OCI-LY3 (cell line): ENCODE measurements at regions not wholly inside any gene's neighbourhood (a gene's known extent, or its start where the extent isn't known, plus 50 kb on each side); places are given as distances from the start of the nearest gene placed in this dataset.

Source experiments
- H2AFZ ChIP-seq: fragments of 200-600, 300-600 bp; shearing (Covaris generic); 2 replicates; pipeline ENCODE4 v1.6.0; 2014; ENCODE audit warnings: antibody characterized with exemption, low read depth, low read length
- H3K27ac ChIP-seq: fragments of 200-600, 300-600 bp; sonication (generic); 2 replicates; pipeline ENCODE4 v1.5.1; 2014; ENCODE audit warnings: mild to moderate bottlenecking, low read length, moderate library complexity, mixed read lengths
- H3K27me3 ChIP-seq: fragments of 200-600, 300-600 bp; sonication (generic); 2 replicates; pipeline ENCODE4 v1.6.1; 2014; ENCODE audit warnings: low read depth, low read length, mixed read lengths
- H3K36me3 ChIP-seq: fragments of 200-600, 300-600 bp; sonication (generic); replicated peaks from 2 replicates; pipeline ENCODE3; 2014; ENCODE audit warnings: low read depth, low read length, mixed read lengths
- H3K4me1 ChIP-seq: fragments of 300-600, 200-600 bp; sonication (generic); 2 replicates; pipeline ENCODE4 v1.6.1; 2014; ENCODE audit warnings: low read length, mixed read lengths
- H3K4me2 ChIP-seq: fragments of 200-600, 300-600 bp; sonication (generic); 2 replicates; pipeline ENCODE4 v1.6.1; 2014; ENCODE audit warnings: low read length, mixed read lengths
- H3K4me3 ChIP-seq: fragments of 300-600, 200-600 bp; sonication (generic); 2 replicates; pipeline ENCODE4 v1.5.1; 2014; ENCODE audit warnings: antibody characterized with exemption, mild to moderate bottlenecking, low read length, moderate library complexity
- H3K79me2 ChIP-seq: fragments of 300-600, 200-600 bp; shearing (Covaris generic); 2 replicates; pipeline ENCODE4 v1.6.1; 2014; ENCODE audit warnings: mild to moderate bottlenecking, low read length, mixed read lengths
- H3K9ac ChIP-seq: fragments of 300-600, 200-600 bp; shearing (Covaris generic); 2 replicates; pipeline ENCODE4 v1.6.0; 2014; ENCODE audit warnings: mild to moderate bottlenecking, low read length, moderate library complexity
- H3K9me3 ChIP-seq: fragments of 200-600, 300-600 bp; shearing (Covaris generic); 2 replicates; pipeline ENCODE4 v1.6.1; 2014; ENCODE audit warnings: low read length, mixed read lengths; ENCODE audit not compliant: insufficient read depth
- H4K20me1 ChIP-seq: fragments of 200-600, 300-600 bp; sonication (generic); 2 replicates; pipeline ENCODE4 v1.6.1; 2016; ENCODE audit warnings: low read length, mixed read lengths; ENCODE audit not compliant: insufficient read depth
- EZH2phosphoT487 ChIP-seq: fragments of 200-600 bp; shearing (Covaris generic); IDR thresholded peaks from 2 replicates; pipeline ENCODE4 v1.6.1; 2018; ENCODE audit warnings: antibody characterized with exemption, mixed run types, low read depth
- TF ChIP-seq, protein P1 (sequence below): fragments of 200-600, 300-600 bp; sonication (generic); IDR thresholded peaks from 2 replicates; pipeline ENCODE4 v1.5.1; 2014; ENCODE audit warnings: antibody characterized with exemption, low read length, low read depth

DNA sequence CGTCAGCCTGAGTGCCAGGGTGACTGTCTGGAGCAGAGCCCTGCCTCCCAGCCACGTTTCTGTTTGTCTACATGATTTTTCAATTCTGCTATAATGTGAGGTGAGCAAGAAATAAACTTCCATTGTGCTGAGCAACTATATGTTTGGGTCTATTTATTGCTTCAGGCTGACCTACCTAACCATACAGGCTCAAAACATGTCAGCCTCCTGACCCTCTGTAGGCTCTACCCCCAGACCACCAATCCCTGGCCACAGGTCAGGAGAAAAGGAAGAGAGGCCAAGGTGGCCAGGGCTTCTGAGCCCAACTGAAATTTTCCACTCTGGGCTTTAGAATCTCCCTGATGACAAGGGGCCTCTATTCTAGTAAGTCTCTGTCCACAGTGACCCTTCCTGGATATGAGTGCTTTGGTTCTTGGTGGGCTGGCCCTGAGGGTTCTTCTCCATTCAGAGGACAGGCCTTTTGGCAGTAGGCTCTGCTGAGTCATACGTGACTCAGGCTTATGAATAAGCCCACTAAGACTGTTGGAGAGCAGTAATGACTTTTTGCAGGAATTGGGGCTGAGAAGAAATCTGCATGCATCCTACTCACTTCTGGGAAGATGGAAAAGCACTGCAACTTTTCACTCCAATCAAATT is 117.2 kb upstream of the TBCA start:
- Histone ChIP-seq H3K79me2 (no peaks in the 10 kb centered on the region), H3K4me2 (no peak overlapping the region), H2AFZ (no peak overlapping the region), H3K27me3 (no peaks in the 10 kb centered on the region), H4K20me1 (no peaks in the 10 kb centered on the region), H3K27ac (no peak overlapping the region), H3K4me1 (no peaks in the 10 kb centered on the region), H3K9me3 (no peaks in the 10 kb centered on the region), H3K36me3 (no peaks in the 10 kb centered on the region), H3K4me3 (no peak overlapping the region), H3K9ac (no peak overlapping the region)
- TF ChIP-seq, protein P1, sequence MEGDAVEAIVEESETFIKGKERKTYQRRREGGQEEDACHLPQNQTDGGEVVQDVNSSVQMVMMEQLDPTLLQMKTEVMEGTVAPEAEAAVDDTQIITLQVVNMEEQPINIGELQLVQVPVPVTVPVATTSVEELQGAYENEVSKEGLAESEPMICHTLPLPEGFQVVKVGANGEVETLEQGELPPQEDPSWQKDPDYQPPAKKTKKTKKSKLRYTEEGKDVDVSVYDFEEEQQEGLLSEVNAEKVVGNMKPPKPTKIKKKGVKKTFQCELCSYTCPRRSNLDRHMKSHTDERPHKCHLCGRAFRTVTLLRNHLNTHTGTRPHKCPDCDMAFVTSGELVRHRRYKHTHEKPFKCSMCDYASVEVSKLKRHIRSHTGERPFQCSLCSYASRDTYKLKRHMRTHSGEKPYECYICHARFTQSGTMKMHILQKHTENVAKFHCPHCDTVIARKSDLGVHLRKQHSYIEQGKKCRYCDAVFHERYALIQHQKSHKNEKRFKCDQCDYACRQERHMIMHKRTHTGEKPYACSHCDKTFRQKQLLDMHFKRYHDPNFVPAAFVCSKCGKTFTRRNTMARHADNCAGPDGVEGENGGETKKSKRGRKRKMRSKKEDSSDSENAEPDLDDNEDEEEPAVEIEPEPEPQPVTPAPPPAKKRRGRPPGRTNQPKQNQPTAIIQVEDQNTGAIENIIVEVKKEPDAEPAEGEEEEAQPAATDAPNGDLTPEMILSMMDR = no peak
- TF ChIP-seq EZH2phosphoT487 = no peak

DNA sequence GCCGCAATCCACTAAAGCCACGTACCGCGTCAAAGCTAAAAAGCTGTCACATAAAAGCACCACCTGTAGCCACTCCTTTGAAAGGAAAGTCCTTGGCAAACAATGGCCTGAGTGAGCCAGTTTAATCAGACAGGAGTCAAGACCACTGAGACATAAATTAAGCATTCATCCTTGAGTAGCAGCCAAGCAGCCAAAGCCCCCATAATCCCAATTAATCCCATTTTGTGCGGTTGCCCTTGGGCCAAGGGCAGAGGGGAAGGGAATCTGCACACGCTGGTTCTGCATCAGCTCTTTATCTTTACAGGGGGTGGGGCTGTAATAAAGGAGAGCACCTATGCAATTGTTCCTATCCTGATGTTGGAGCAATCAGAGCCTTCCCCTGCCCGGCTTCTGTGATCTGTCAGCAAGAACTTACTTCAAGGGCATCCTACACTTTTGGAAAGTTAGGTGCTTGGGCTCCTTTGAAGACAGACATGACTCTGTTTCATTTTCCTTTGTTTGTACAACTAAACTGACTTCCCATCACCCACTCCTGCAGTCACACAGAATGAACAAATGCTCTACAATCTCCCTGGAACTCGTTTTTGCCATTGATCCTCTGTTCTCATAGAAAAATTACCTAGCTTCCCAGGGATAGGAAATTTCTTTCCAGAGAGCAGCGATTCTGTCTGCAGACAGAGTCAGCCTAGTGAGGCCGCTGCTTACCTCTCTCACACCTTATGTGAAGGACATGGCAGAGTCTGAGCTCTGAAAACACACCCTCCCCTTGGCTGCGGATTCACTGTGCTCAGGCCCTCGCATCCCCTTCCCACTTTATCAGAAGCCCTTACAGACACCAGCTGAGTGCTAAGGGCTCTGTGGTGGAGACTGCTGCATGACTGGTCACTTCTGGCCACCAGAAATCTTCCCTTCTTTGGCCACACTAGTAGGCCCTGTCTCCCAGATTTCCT is 116.2 kb upstream of the TBCA start:
- H3K27ac ChIP-seq = no peak overlapping the region
- TF ChIP-seq, protein P1 = no peak
- TF ChIP-seq EZH2phosphoT487 = no peak

DNA sequence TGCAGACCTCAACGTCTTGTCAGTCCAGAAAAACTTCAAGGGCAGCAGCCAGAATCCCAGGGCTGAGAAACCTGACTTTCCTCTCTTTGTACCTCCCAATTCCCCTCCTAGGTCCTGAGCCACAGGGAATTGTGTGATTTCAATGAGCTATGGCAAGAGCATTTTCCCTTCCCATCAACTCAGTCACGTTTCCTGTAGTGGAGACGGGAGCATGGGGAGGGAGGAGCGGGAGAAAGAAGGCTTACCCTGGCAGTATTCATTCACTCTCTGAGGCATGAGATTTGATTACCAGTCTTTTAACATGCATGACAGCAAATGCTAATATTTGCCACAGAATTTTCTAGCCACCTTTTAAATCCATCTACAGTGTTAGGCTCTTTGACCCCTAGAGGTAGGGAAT is 109.4 kb upstream of the TBCA start:
- Histone ChIP-seq H3K4me2 (no peak overlapping the region), H3K36me3 (no peaks in the 10 kb centered on the region), H3K27me3 (no peaks in the 10 kb centered on the region), H2AFZ (no peak overlapping the region), H3K79me2 (no peaks in the 10 kb centered on the region), H4K20me1 (no peaks in the 10 kb centered on the region), H3K4me3 (no peak overlapping the region), H3K9me3 (no peaks in the 10 kb centered on the region), H3K4me1 (no peaks in the 10 kb centered on the region), H3K27ac (no peak overlapping the region), H3K9ac (no peak overlapping the region)
- TF ChIP-seq, protein P1 = no peak
- no peak for TF ChIP-seq EZH2phosphoT487

More for the DNA sequence above, 116.2 kb upstream of the TBCA start:
- Histone ChIP-seq H3K4me3 (no peak overlapping the region), H3K79me2 (no peaks in the 10 kb centered on the region), H3K9ac (no peak overlapping the region), H3K36me3 (no peaks in the 10 kb centered on the region), H3K27me3 (no peaks in the 10 kb centered on the region), H3K4me2 (no peak overlapping the region), H2AFZ (no peak overlapping the region), H4K20me1 (no peaks in the 10 kb centered on the region), H3K4me1 (no peaks in the 10 kb centered on the region), H3K9me3 (no peaks in the 10 kb centered on the region)

DNA sequence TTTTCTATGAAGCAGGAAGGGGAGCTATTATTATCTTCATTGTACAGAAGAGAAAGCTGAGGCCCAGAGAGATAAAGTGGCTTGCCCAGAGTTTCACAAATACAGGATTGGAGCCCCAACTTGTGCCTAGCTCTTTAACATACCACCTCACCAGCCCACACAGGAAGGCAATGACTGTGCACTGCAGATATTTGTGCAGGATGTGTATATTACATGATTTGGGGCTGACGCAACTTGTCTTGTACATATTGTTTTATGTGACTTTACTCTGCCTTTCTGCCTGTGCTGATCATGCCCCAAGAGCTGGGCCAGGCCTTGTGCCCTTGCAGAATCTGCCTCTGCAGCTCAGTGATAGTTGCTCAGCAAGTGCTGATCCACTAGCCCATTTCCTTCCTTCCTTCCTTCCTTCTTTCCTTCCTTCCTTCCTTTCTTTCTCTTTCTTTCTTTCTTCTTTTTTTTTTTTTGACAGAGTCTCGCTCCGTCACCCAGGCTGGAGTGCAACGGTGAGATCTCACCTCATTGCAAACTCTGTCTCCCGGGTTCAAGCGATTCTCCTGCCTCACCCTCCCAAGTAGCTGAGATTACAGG is 106.6 kb upstream of the TBCA start:
- TF ChIP-seq EZH2phosphoT487 = no peak
- TF ChIP-seq, protein P1 = no peak
- Histone ChIP-seq H3K9me3 (no peaks in the 10 kb centered on the region), H3K4me2 (no peak overlapping the region), H3K27ac (no peak overlapping the region), H3K4me1 (peaks cover 12% of the 10 kb centered on the region), H3K27me3 (no peaks in the 10 kb centered on the region), H4K20me1 (no peaks in the 10 kb centered on the region), H3K36me3 (no peaks in the 10 kb centered on the region), H3K9ac (no peak overlapping the region), H2AFZ (no peak overlapping the region), H3K4me3 (no peak overlapping the region), H3K79me2 (no peaks in the 10 kb centered on the region)
